ENCODE measurements at regions not wholly inside any gene's neighbourhood (a gene's known extent, or its start where the extent isn't known, plus 50 kb on each side); places are given as distances from the start of the nearest gene placed in this dataset.

DNA sequence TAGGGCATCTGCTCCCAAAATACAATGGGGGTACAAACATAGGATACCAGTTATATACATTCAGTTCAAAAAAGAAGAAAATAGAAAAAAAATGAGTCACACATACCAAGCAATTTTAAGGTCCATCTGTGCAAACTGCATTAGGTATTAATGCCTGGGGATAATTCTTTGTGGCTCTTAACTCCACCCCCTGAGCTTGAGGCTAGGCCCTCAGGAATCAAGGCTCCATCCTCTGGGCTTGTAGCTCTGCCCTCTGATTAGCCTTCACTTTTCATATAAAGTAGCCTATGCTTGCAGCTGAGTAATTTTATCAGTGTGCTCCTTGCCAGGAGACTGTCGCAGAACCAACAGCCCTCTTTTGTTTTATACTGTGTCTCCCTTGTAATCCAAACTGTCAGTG lies 69.9 kb upstream of the BACE2 start:
- TF ChIP-seq, protein P1, sequence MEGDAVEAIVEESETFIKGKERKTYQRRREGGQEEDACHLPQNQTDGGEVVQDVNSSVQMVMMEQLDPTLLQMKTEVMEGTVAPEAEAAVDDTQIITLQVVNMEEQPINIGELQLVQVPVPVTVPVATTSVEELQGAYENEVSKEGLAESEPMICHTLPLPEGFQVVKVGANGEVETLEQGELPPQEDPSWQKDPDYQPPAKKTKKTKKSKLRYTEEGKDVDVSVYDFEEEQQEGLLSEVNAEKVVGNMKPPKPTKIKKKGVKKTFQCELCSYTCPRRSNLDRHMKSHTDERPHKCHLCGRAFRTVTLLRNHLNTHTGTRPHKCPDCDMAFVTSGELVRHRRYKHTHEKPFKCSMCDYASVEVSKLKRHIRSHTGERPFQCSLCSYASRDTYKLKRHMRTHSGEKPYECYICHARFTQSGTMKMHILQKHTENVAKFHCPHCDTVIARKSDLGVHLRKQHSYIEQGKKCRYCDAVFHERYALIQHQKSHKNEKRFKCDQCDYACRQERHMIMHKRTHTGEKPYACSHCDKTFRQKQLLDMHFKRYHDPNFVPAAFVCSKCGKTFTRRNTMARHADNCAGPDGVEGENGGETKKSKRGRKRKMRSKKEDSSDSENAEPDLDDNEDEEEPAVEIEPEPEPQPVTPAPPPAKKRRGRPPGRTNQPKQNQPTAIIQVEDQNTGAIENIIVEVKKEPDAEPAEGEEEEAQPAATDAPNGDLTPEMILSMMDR (conservative IDR thresholded peaks at IDR 0.05; ENCODE audit: low read length): no peak
- TF ChIP-seq EZH2phosphoT487 (IDR thresholded peaks at IDR 0.05; ENCODE audit: borderline replicate concordance): no peak
